ENCODE measurements at regions not wholly inside any gene's neighbourhood (a gene's known extent, or its start where the extent isn't known, plus 50 kb on each side); places are given as distances from the start of the nearest gene placed in this dataset.

DNA sequence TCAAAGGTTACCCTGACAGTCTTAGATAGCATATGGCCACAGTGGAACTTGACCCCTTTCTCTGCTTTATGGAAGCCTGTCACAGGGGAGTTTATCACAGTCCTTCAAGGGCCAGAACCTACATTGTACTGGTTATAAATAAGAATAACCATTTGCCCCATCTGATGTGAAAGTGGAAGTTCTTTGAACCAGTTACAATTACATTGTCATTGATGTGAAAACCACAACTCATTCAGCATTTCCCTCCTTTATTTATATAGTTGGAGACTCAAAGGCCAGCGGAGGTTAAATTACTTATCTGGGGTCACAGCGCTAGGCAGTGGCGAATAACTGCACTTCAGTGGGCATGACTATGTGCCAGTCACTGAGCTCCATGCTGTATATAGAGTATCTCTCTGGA, 60.5 kb upstream of the TBC1D5 start:
- TF ChIP-seq POLR2A (IDR thresholded peaks at IDR 0.05) (no peak), CTCF (IDR thresholded peaks at IDR 0.05) (no peak)
